ENCODE measurements at regions not wholly inside any gene's neighbourhood (a gene's known extent, or its start where the extent isn't known, plus 50 kb on each side); places are given as distances from the start of the nearest gene placed in this dataset.

- TF ChIP-seq CTCF (IDR thresholded peaks at IDR 0.05) = no peak
- no peak for TF ChIP-seq POLR2A (IDR thresholded peaks at IDR 0.05; ENCODE audit: low read depth)
- no peak for TF ChIP-seq EP300 (IDR thresholded peaks at IDR 0.05)
- no peak for TF ChIP-seq POLR2AphosphoS5 (IDR thresholded peaks at IDR 0.05)
These were observed 230.6 kb upstream of the CPEB2 start for GRCh38 chr4:14771504-14772175.

All from esophagus muscularis mucosa (tissue), 4 donors.